HG03442 (cell line): ENCODE measurements at regions not wholly inside any gene's neighbourhood (a gene's known extent, or its start where the extent isn't known, plus 50 kb on each side); places are given as distances from the start of the nearest gene placed in this dataset.

Experiments
- ATAC-seq: cut with Tn5 transposase; IDR thresholded peaks from one replicate; pipeline ENCODE4 v1.9.1; 2021; ENCODE audit warnings: mild to moderate bottlenecking, moderate library complexity; ENCODE audit not compliant: unreplicated experiment

- ATAC-seq = no peak
Observed at GRCh38 chr15:47624503-47624902, 92.8 kb upstream of the SEMA6D start.

GRCh38 chr15:47639042-47639441 lies 78.3 kb upstream of the SEMA6D start:
- ATAC-seq = no peak

GRCh38 chr15:47640079-47640478 lies 77.2 kb upstream of the SEMA6D start:
- no peak for ATAC-seq

GRCh38 chr15:47640901-47641300 lies 76.4 kb upstream of the SEMA6D start:
- ATAC-seq = no peak

GRCh38 chr15:47644722-47645121 lies 72.6 kb upstream of the SEMA6D start:
- no peak for ATAC-seq

GRCh38 chr15:47650564-47650963 lies 66.7 kb upstream of the SEMA6D start:
- no peak for ATAC-seq

GRCh38 chr15:47652328-47652727 lies 65.0 kb upstream of the SEMA6D start:
- no peak for ATAC-seq

GRCh38 chr15:47652844-47653243 lies 64.5 kb upstream of the SEMA6D start:
- no peak for ATAC-seq

- ATAC-seq = no peak
Observed at GRCh38 chr15:47661661-47662180, 55.6 kb upstream of the SEMA6D start.

GRCh38 chr15:47663101-47663500 lies 54.2 kb upstream of the SEMA6D start:
- no peak for ATAC-seq
